B cell (primary cell): ENCODE measurements at regions not wholly inside any gene's neighbourhood (a gene's known extent, or its start where the extent isn't known, plus 50 kb on each side); places are given as distances from the start of the nearest gene placed in this dataset.

ENCODE experiments used
- ATAC-seq: fragments of 200-7000 bp; cut with Tn5 transposase; one replicate; pipeline ENCODE4 v1.10.0; 2021; ENCODE audit warnings: low read depth, mild to moderate bottlenecking, moderate number of reproducible peaks, moderate library complexity
- CTCF ChIA-PET: fragments of 350-600 bp; sonication (Branson Sonifier 250); formaldehyde crosslinking; loops from one replicate; lab custom pipeline; 2021; ENCODE audit warnings: antibody characterized with exemption, inconsistent platforms; lab: Charles Lee
- POLR2A ChIA-PET: fragments of 350-600 bp; sonication (Branson Sonifier 250); formaldehyde crosslinking; loops from one replicate; lab custom pipeline; 2021; ENCODE audit warnings: antibody characterized with exemption; lab: Charles Lee
- DNase-seq: peaks from one replicate; pipeline ENCODE4 v3.0.0; 2013
- H2AFZ ChIP-seq: 2 replicates; pipeline ENCODE4 v1.6.1; 2012; ENCODE audit warnings: mild to moderate bottlenecking, low read depth, low read length; ENCODE audit not compliant: insufficient read depth, poor library complexity, severe bottlenecking
- H3K27ac ChIP-seq, 2 donors: 1 replicate in 1 of 2; 2 replicates in 1 of 2; pipeline ENCODE4 v1.5.1; 2012 to 2013; ENCODE audit warnings: low read length in 2 of 2, mild to moderate bottlenecking in 2 of 2, moderate library complexity in 1 of 2
- H3K27me3 ChIP-seq, 4 experiments: fragments of 200-600 bp in 1 of 4; sonication (generic) in 1 of 4; replicated peaks in 1 of 4; 1 replicate in 2 of 4; 2 replicates in 2 of 4; pipeline versions ENCODE4 v1.6.1 to v1.7.0; 2013 to 2016; ENCODE audit warnings: low read length in 3 of 4, mild to moderate bottlenecking in 2 of 4, mixed read lengths in 1 of 4, moderate library complexity in 1 of 4; ENCODE audit not compliant: insufficient read depth in 4 of 4, control insufficient read depth in 3 of 4; ENCODE audit errors: control extremely low read depth in 1 of 4
- H3K36me3 ChIP-seq, 2 experiments: replicated peaks in 1 of 2; 1 replicate in 1 of 2; 2 replicates in 1 of 2; pipeline versions ENCODE4 v1.6.1 to v1.7.1; 2013; ENCODE audit warnings: low read length in 1 of 2; ENCODE audit not compliant: insufficient read depth in 2 of 2, control insufficient read depth in 1 of 2; ENCODE audit errors: control extremely low read depth in 1 of 2, extremely low read depth in 1 of 2
- H3K4me1 ChIP-seq, 2 donors: fragments of 200-600 bp in 1 of 2; sonication (generic) in 1 of 2; 1 replicate in 1 of 2; 2 replicates in 1 of 2; pipeline versions ENCODE4 v1.5.1 to v1.6.1; 2013 to 2017; ENCODE audit warnings: low read length in 2 of 2; ENCODE audit not compliant: control insufficient read depth in 2 of 2, insufficient read depth in 2 of 2
- H3K4me2 ChIP-seq: replicated peaks from 2 replicates; pipeline ENCODE3; 2012; ENCODE audit warnings: mild to moderate bottlenecking, low read depth, low read length; ENCODE audit not compliant: poor library complexity, severe bottlenecking
- H3K4me3 ChIP-seq, 5 experiments: fragments of 200-600 bp in 1 of 5; sonication (generic) in 1 of 5; 1 replicate in 3 of 5; 2 replicates in 2 of 5; pipeline versions ENCODE4 v1.5.1 to v1.7.0; 2011 to 2016; ENCODE audit warnings: low read length in 4 of 5, mild to moderate bottlenecking in 4 of 5, low read depth in 2 of 5, control low read depth in 1 of 5, moderate library complexity in 1 of 5; ENCODE audit not compliant: insufficient read depth in 1 of 5; ENCODE audit errors: control extremely low read depth in 1 of 5, extremely low read depth in 1 of 5
- H3K79me2 ChIP-seq: fragments of 200-600 bp; sonication (generic); one replicate; pipeline ENCODE4 v1.6.0; 2016; ENCODE audit warnings: low read length; ENCODE audit not compliant: control insufficient read depth, insufficient read depth
- H3K9ac ChIP-seq: fragments of 200-600 bp; sonication (generic); 2 replicates; pipeline ENCODE4 v1.6.1; 2017; ENCODE audit warnings: mild to moderate bottlenecking, low read length, moderate library complexity
- H3K9me3 ChIP-seq, 3 donors: one replicate each; pipeline versions ENCODE4 v1.6.1 to v1.7.1; 2013; ENCODE audit warnings: low read length in 2 of 3; ENCODE audit not compliant: control insufficient read depth in 2 of 3, insufficient read depth in 1 of 3; ENCODE audit errors: control extremely low read depth in 1 of 3
- H4K20me1 ChIP-seq: 2 replicates; pipeline ENCODE4 v1.6.0; 2012; ENCODE audit warnings: mild to moderate bottlenecking, low read length; ENCODE audit not compliant: insufficient read depth, control insufficient read depth, poor library complexity, severe bottlenecking
- H3K27ac Mint-ChIP-seq: one replicate; pipeline ENCODE4 v1.8.0; 2021; ENCODE audit warnings: mixed read lengths
- H3K27me3 Mint-ChIP-seq: one replicate; pipeline ENCODE4 v1.8.0; 2021; ENCODE audit warnings: mixed read lengths
- H3K4me1 Mint-ChIP-seq: one replicate; pipeline ENCODE4 v1.8.0; 2021; ENCODE audit warnings: mixed read lengths
- H3K4me3 Mint-ChIP-seq: one replicate; pipeline ENCODE4 v1.8.0; 2021; ENCODE audit warnings: mixed read lengths
- H3K9me3 Mint-ChIP-seq: one replicate; pipeline ENCODE4 v1.8.0; 2022; ENCODE audit warnings: mixed read lengths; ENCODE audit not compliant: insufficient read depth
- CTCF ChIP-seq: fragments of 200-600 bp; IDR thresholded peaks from one replicate; pipeline ENCODE4 v1.8.0; 2022; ENCODE audit warnings: antibody characterized with exemption, mild to moderate bottlenecking
- EZH2 ChIP-seq: IDR thresholded peaks from 2 replicates; pipeline ENCODE4 v1.6.1; 2012; ENCODE audit warnings: borderline replicate concordance, low read depth, mild to moderate bottlenecking, moderate library complexity, low read length; ENCODE audit not compliant: insufficient read depth, poor library complexity, severe bottlenecking
- WGBS: methylation state at CpG from one replicate; pipeline ENCODE4 v1.1.5; 2013; ENCODE audit warnings: missing lambda C conversion rate; ENCODE audit not compliant: insufficient coverage; 5-methylcytosine and 5-hydroxymethylcytosine counted together
- intact Hi-C: fragments of 100-400 bp; cut with micrococcal nuclease; formaldehyde crosslinking; loops from one replicate; pipeline ENCODE4 v1.10.0; 2022

- no peak overlapping the region for H3K9ac ChIP-seq
- H2AFZ ChIP-seq, result no peak overlapping the region
- H3K27me3 Mint-ChIP-seq, result no peaks in the 10 kb centered on the region
- peaks cover 7% of the 10 kb centered on the region for H3K9me3 Mint-ChIP-seq
- POLR2A ChIA-PET, result no interaction called here
- H3K9me3 ChIP-seq, result peaks cover 0 to 11% (median 0%) of the 10 kb centered on the region in 3 donors
- TF ChIP-seq CTCF (no peak), EZH2 (no peak)
- no peaks in the 10 kb centered on the region for H3K4me1 Mint-ChIP-seq
- no peak for ATAC-seq
- intact Hi-C loops, result no loop called here
- H4K20me1 ChIP-seq, result no peaks in the 10 kb centered on the region
- H3K36me3 ChIP-seq, result no peaks in the 10 kb centered on the region
- no peak overlapping the region for H3K4me2 ChIP-seq
- DNase-seq, result no peak
- H3K79me2 ChIP-seq, result no peaks in the 10 kb centered on the region
- H3K27me3 ChIP-seq, result no peaks in the 10 kb centered on the region
- H3K27ac Mint-ChIP-seq, result no peak overlapping the region
- no peak overlapping the region for H3K27ac ChIP-seq
- H3K4me3 ChIP-seq, result no peak overlapping the region
- CTCF ChIA-PET, result interaction anchor here (1.2 kb wide), 1 partner anchor 50 kb away, joined by 3 read pairs; no protein-coding TSS in a partner anchor
- H3K4me1 ChIP-seq, result no peaks in the 10 kb centered on the region
- WGBS, result 94% methylated on average over 6 of the region's 10 CpGs
- H3K4me3 Mint-ChIP-seq, result no peak overlapping the region
These were observed 1055.5 kb upstream of the KLHL29 start for GRCh38 chr2:22329211-22330154.

GRCh38 chr2:22336414-22336813 is 1048.6 kb upstream of the KLHL29 start:
- intact Hi-C loops, result no loop called here
- Histone ChIP-seq H3K27me3 (no peaks in the 10 kb centered on the region), H3K9me3 (peaks cover 0 to 3% (median 2%) of the 10 kb centered on the region in 3 donors), H3K79me2 (no peaks in the 10 kb centered on the region), H3K27ac (no peak overlapping the region), H3K9ac (no peak overlapping the region), H3K4me1 (no peaks in the 10 kb centered on the region), H3K4me2 (no peak overlapping the region), H3K36me3 (no peaks in the 10 kb centered on the region), H3K4me3 (no peak overlapping the region), H2AFZ (no peak overlapping the region), H4K20me1 (no peaks in the 10 kb centered on the region)
- POLR2A ChIA-PET, result no interaction called here
- no peak for TF ChIP-seq EZH2
- Mint-ChIP-seq H3K9me3 (no peaks in the 10 kb centered on the region), H3K4me3 (no peak overlapping the region), H3K27me3 (no peaks in the 10 kb centered on the region), H3K4me1 (no peaks in the 10 kb centered on the region), H3K27ac (no peak overlapping the region)
- ATAC-seq (no peak), DNase-seq (no peak)
- CTCF ChIA-PET, result interaction anchor here (1.1 kb wide), 1 partner anchor 19 kb away, joined by 4 read pairs; no protein-coding TSS in a partner anchor
- 80% methylated on average over 1 of the region's 2 CpGs for WGBS
